ENCODE measurements at regions not wholly inside any gene's neighbourhood (a gene's known extent, or its start where the extent isn't known, plus 50 kb on each side); places are given as distances from the start of the nearest gene placed in this dataset.

GRCh38 chr6:120648713-120649112 lies 685.6 kb downstream of the TBC1D32 start:
- Histone ChIP-seq H3K9me3 (ENCODE audit: low read depth, low read length, poor library complexity, severe bottlenecking) (peaks cover 12% of the 10 kb centered on the region), H3K36me3 (ENCODE audit: insufficient read depth, low read length, poor library complexity, severe bottlenecking) (no peaks in the 10 kb centered on the region), H3K4me3 (ENCODE audit: low read depth, low read length, poor library complexity, severe bottlenecking) (no peak overlapping the region), H3K27me3 (replicated peaks; ENCODE audit: insufficient read depth, low read depth, low read length, poor library complexity) (no peaks in the 10 kb centered on the region), H3K27ac (ENCODE audit: low read depth, low read length, poor library complexity, severe bottlenecking) (no peak overlapping the region), H3K4me1 (ENCODE audit: insufficient read depth, low read length, poor library complexity, severe bottlenecking) (no peaks in the 10 kb centered on the region)
- intact Hi-C loops (cut with micrococcal nuclease; ENCODE audit: unreplicated experiment) = no loop called here
- DNase-seq (ENCODE audit: low spot score) = no peak
- ChIA-PET POLR2A (ENCODE audit: low non-redundant PET) (no interaction called here), CTCF (no interaction called here)
- BruUV-seq (replicated peaks) = no TSS peak
- TF ChIP-seq CTCF (conservative IDR thresholded peaks at IDR 0.05; ENCODE audit: low read depth, low read length) (no peak), EZH2 (IDR thresholded peaks at IDR 0.05; ENCODE audit: borderline replicate concordance, low read depth, low read length, poor library complexity, severe bottlenecking) (no peak)

GRCh38 chr6:120646101-120646500 lies 688.2 kb downstream of the TBC1D32 start:
- ChIA-PET CTCF (no interaction called here), POLR2A (ENCODE audit: low non-redundant PET) (no interaction called here)
- intact Hi-C loops (cut with micrococcal nuclease; ENCODE audit: unreplicated experiment) = no loop called here
- Histone ChIP-seq H3K9me3 (ENCODE audit: low read depth, low read length, poor library complexity, severe bottlenecking) (peaks cover 13% of the 10 kb centered on the region), H3K27ac (ENCODE audit: low read depth, low read length, poor library complexity, severe bottlenecking) (no peak overlapping the region), H3K4me3 (ENCODE audit: low read depth, low read length, poor library complexity, severe bottlenecking) (no peak overlapping the region), H3K36me3 (ENCODE audit: insufficient read depth, low read length, poor library complexity, severe bottlenecking) (no peaks in the 10 kb centered on the region), H3K27me3 (replicated peaks; ENCODE audit: insufficient read depth, low read depth, low read length, poor library complexity) (no peaks in the 10 kb centered on the region), H3K4me1 (ENCODE audit: insufficient read depth, low read length, poor library complexity, severe bottlenecking) (no peaks in the 10 kb centered on the region)
- no TSS peak for BruUV-seq (replicated peaks)
- TF ChIP-seq EZH2 (IDR thresholded peaks at IDR 0.05; ENCODE audit: borderline replicate concordance, low read depth, low read length, poor library complexity, severe bottlenecking) = no peak
- no peak for TF ChIP-seq CTCF (conservative IDR thresholded peaks at IDR 0.05; ENCODE audit: low read depth, low read length)
- DNase-seq (ENCODE audit: low spot score) = no peak

GRCh38 chr6:120632975-120633374 lies 701.3 kb downstream of the TBC1D32 start:
- peaks cover 2% of the 10 kb centered on the region for H3K9me3 ChIP-seq (ENCODE audit: low read depth, low read length, poor library complexity, severe bottlenecking)
- intact Hi-C loops (cut with micrococcal nuclease; ENCODE audit: unreplicated experiment) = no loop called here
- ChIA-PET CTCF (no interaction called here), POLR2A (ENCODE audit: low non-redundant PET) (no interaction called here)
- TF ChIP-seq EZH2 (IDR thresholded peaks at IDR 0.05; ENCODE audit: borderline replicate concordance, low read depth, low read length, poor library complexity, severe bottlenecking) = no peak
- TF ChIP-seq CTCF (conservative IDR thresholded peaks at IDR 0.05; ENCODE audit: low read depth, low read length) = no peak
- H3K4me3 ChIP-seq (ENCODE audit: low read depth, low read length, poor library complexity, severe bottlenecking) = no peak overlapping the region
- no peaks in the 10 kb centered on the region for H3K36me3 ChIP-seq (ENCODE audit: insufficient read depth, low read length, poor library complexity, severe bottlenecking)
- no peak for DNase-seq (ENCODE audit: low spot score)
- no peaks in the 10 kb centered on the region for H3K4me1 ChIP-seq (ENCODE audit: insufficient read depth, low read length, poor library complexity, severe bottlenecking)
- BruUV-seq (replicated peaks) = no TSS peak
- no peak overlapping the region for H3K27ac ChIP-seq (ENCODE audit: low read depth, low read length, poor library complexity, severe bottlenecking)
- H3K27me3 ChIP-seq (replicated peaks; ENCODE audit: insufficient read depth, low read depth, low read length, poor library complexity) = no peaks in the 10 kb centered on the region
